ENCODE measurements at regions not wholly inside any gene's neighbourhood (a gene's known extent, or its start where the extent isn't known, plus 50 kb on each side); places are given as distances from the start of the nearest gene placed in this dataset.

DNA sequence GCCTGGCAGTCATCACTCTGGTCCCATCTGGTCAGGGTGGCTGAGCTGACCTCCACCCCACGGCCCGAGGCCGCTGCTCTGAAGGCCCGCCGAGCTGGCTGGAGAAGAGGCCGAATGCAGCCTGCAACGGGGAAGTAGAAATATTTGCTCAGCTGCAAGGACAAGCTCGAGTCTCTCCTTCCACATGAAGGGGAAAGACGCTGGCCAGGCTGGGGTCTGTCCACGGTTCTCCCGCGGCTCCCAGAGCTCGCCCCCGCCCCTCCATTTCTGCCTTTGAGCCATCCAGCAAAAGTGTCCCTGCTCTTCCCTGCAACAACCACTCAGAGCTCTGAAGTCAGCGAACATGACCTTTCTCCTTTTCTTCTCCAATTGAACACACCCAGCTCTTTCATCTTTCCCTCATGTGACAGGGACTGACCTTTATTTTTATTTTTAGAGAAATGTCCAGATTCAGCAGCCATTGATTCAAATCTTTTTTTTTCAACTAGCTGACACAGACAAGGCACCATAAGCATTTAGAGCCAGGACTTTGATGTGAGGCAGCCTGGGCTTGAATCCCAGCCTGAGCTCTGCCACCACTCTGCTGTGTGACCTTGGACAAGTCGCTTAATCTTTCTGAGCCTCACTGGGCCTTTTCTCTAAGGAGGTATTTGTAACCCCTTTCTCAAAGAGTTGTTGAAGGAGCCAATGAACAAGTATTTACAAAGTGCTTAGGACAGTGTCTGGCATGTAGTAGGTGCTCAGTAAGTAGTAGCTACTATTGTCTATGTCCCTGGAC, 149.3 kb upstream of the WNT4 start:
- H3K36me3 ChIP-seq (ENCODE audit: control insufficient read depth, insufficient read depth, low read length) = no peaks in the 10 kb centered on the region
- 44% methylated on average over 15 of the region's 16 CpGs for WGBS (ENCODE audit: insufficient coverage)
- no peak overlapping the region for H3K4me3 ChIP-seq (ENCODE audit: low read length)
- peaks cover 12% of the 10 kb centered on the region for H3K27me3 ChIP-seq (ENCODE audit: control insufficient read depth, insufficient read depth, low read length)
- H3K27ac ChIP-seq (ENCODE audit: low read length) = no peak overlapping the region
- peaks cover 7% of the 10 kb centered on the region for H3K9me3 ChIP-seq (replicated peaks; ENCODE audit: control insufficient read depth, low read depth, low read length)
- no peak for DNase-seq
- peaks cover 4% of the 10 kb centered on the region for H3K4me1 ChIP-seq (ENCODE audit: control insufficient read depth, insufficient read depth, low read length)

DNA sequence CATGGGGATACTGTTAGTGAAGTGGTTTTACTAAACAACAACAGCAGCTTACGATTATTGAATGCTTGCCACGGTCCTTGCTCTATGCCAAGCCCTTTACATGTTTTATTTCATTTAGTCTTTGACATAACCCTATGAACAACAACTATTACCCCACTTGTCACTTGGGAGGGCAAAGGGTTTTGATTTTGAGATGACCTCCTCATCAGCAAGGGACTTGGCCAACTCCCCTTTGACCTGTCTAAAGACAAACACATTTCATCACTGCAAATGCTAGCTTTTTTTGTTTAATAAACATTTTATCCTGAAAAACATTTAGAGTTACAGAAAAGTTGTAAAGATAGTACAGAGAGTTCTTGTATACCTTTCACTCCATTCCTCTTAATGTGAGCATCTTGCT, 152.5 kb upstream of the WNT4 start:
- H3K4me3 ChIP-seq (ENCODE audit: low read length) = no peak overlapping the region
- no peak overlapping the region for H3K27ac ChIP-seq (ENCODE audit: low read length)
- peaks cover 7% of the 10 kb centered on the region for H3K9me3 ChIP-seq (replicated peaks; ENCODE audit: control insufficient read depth, low read depth, low read length)
- peaks cover 8% of the 10 kb centered on the region for H3K27me3 ChIP-seq (ENCODE audit: control insufficient read depth, insufficient read depth, low read length)
- no peaks in the 10 kb centered on the region for H3K36me3 ChIP-seq (ENCODE audit: control insufficient read depth, insufficient read depth, low read length)
- WGBS (ENCODE audit: insufficient coverage) = no CpG with 5 or more reads among the region's 2 CpGs
- no peaks in the 10 kb centered on the region for H3K4me1 ChIP-seq (ENCODE audit: control insufficient read depth, insufficient read depth, low read length)
- no peak for DNase-seq

DNA sequence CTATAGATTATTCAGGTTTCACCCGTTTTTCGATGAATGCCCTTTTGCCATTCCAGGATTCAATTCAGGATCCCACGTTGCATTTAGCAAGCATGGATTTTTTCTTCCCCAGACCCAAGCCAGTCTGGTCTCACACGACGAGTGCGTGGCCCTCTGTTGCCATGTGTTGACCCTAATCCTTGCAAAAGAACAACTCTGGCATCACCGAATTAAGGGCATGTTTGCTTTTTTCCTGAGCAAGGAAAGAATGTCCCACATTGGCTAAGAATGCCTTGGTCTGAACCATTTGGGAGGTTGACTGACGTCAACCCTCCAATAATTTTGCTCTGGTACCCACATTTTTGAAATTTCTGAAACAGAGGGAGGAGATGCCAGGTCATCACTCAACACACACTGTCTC, 153.0 kb upstream of the WNT4 start:
- H3K27me3 ChIP-seq (ENCODE audit: control insufficient read depth, insufficient read depth, low read length) = peaks cover 8% of the 10 kb centered on the region
- DNase-seq = no peak

DNA sequence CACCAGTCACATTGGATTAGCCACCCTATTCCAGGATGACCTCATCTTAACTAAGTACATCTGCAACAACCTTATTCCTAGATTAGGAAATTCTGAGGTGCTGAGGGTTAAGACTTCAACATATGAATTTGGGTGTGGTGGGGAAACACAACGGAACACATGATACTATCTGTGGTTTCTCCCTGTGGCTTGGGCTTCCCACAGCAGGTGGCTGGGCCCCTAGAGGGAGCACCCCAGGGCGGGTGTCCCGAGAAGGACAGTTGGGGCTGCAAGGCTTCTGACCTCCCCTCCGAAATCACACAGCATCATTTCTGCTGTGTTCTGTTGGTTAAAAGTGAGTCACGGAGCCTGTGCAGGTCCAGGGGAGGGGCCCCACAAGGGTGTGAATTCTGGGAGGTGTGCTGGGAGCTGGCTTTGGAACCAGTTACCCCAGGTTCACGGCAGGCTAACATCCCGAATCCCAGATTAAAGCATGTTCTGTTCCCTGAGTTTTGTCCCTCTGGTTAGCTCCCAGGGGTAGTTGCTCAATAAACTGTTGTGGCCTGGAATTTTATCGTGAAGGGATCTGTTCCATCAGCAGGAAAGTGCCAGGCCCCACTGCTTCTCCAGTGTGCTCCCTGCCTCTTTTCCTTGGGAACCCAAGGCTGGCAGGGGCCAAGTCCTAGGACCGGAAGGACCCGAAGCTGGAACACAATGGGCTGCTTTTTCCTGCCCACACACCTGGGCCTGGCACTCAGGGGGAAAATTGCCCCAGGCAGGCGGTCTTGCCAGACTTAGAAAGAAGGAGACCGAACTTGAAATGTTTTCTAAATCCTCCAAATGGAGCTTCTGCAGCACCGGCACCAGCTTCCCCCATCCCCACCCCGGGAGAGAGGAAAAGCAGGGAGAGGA, 154.0 kb upstream of the WNT4 start:
- 32% methylated on average over 6 of the region's 14 CpGs for whole genome bisulfite sequencing (ENCODE audit: insufficient coverage)
- Histone ChIP-seq H3K4me3 (ENCODE audit: low read length) (no peak overlapping the region), H3K36me3 (ENCODE audit: control insufficient read depth, insufficient read depth, low read length) (no peaks in the 10 kb centered on the region), H3K27me3 (ENCODE audit: control insufficient read depth, insufficient read depth, low read length) (peaks cover 8% of the 10 kb centered on the region), H3K9me3 (replicated peaks; ENCODE audit: control insufficient read depth, low read depth, low read length) (peaks cover 9% of the 10 kb centered on the region), H3K4me1 (ENCODE audit: control insufficient read depth, insufficient read depth, low read length) (no peaks in the 10 kb centered on the region), H3K27ac (ENCODE audit: low read length) (no peak overlapping the region)
- DNase-seq = no peak

More for the DNA sequence above, 153.0 kb upstream of the WNT4 start:
- WGBS (ENCODE audit: insufficient coverage) = 79% methylated on average over 8 of the region's 8 CpGs
- H3K27ac ChIP-seq (ENCODE audit: low read length) = no peak overlapping the region
- no peaks in the 10 kb centered on the region for H3K4me1 ChIP-seq (ENCODE audit: control insufficient read depth, insufficient read depth, low read length)
- no peak overlapping the region for H3K4me3 ChIP-seq (ENCODE audit: low read length)
- H3K9me3 ChIP-seq (replicated peaks; ENCODE audit: control insufficient read depth, low read depth, low read length) = peaks cover 7% of the 10 kb centered on the region
- H3K36me3 ChIP-seq (ENCODE audit: control insufficient read depth, insufficient read depth, low read length) = no peaks in the 10 kb centered on the region

DNA sequence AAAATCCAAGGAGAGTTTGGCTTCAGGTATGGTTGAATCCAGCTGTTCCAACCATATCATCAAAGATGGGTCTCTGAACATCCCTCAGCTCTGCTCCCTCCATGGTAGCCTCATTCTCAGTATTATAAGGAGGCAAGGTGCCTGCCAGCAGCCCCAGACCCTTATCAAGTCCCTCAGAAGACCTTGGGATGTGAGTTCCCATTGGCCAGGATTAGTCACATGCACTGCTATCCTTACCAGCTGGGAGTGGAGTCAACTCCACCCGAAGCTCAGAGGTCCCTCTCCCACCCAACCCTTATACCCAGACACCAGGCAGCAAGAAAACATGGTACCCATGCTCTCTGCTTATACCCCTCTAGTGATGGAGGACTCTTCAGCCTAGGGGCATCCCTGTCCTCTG, 153.7 kb upstream of the ZBTB40 start:
- no peaks in the 10 kb centered on the region for H3K4me1 ChIP-seq (ENCODE audit: control insufficient read depth, insufficient read depth, low read length)
- no CpG with 5 or more reads among the region's 1 CpG for WGBS (ENCODE audit: insufficient coverage)
- no peaks in the 10 kb centered on the region for H3K36me3 ChIP-seq (ENCODE audit: control insufficient read depth, insufficient read depth, low read length)
- no peak for DNase-seq
- H3K27ac ChIP-seq (ENCODE audit: low read length) = no peak overlapping the region
- H3K27me3 ChIP-seq (ENCODE audit: control insufficient read depth, insufficient read depth, low read length) = peaks cover 8% of the 10 kb centered on the region
- peaks cover 9% of the 10 kb centered on the region for H3K9me3 ChIP-seq (replicated peaks; ENCODE audit: control insufficient read depth, low read depth, low read length)
- H3K4me3 ChIP-seq (ENCODE audit: low read length) = no peak overlapping the region

DNA sequence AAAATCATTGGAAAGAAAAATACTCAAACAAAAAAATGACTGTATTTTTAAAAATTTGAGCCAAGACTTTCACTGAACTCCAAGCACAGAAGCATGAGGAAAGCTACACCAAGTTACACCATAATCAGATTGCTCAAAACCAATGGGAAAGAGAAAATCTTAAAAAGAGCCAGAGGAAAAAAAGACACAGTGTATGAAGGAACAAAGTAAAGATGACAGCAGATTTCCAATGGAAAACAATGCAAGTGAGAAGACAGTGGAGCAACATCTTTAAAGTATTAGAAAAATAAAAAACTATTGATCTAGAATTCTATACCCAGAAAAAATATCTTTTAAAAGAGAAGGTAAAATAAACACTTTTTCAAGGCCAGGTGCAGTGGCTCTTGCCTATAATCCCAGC, 147.8 kb upstream of the ZBTB40 start:
- Histone ChIP-seq H3K9me3 (replicated peaks; ENCODE audit: control insufficient read depth, low read depth, low read length) (peaks cover 5% of the 10 kb centered on the region), H3K4me3 (ENCODE audit: low read length) (no peak overlapping the region), H3K27me3 (ENCODE audit: control insufficient read depth, insufficient read depth, low read length) (no peaks in the 10 kb centered on the region), H3K36me3 (ENCODE audit: control insufficient read depth, insufficient read depth, low read length) (no peaks in the 10 kb centered on the region), H3K27ac (ENCODE audit: low read length) (no peak overlapping the region), H3K4me1 (ENCODE audit: control insufficient read depth, insufficient read depth, low read length) (no peaks in the 10 kb centered on the region)
- no peak for DNase-seq

DNA sequence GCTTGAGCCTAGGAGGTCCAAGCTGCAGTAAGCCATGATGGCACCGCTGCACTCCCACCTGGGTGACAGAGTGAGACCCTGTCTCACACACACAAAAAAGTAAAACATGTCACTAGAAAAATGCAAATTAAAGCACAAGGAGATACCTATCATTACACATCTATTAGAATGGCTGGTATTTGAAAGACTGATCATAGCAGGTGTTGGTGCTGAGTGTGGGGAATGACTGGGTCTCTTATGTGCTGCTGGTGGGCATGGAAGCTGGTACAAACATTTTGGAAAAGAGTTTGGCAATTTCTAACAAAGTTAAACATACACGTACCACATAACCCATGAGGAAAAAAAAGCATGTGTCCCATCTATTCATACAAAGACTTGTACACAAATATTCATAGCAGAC, 142.1 kb upstream of the ZBTB40 start:
- Histone ChIP-seq H3K27ac (ENCODE audit: low read length) (no peak overlapping the region), H3K4me3 (ENCODE audit: low read length) (no peak overlapping the region), H3K9me3 (replicated peaks; ENCODE audit: control insufficient read depth, low read depth, low read length) (no peaks in the 10 kb centered on the region), H3K36me3 (ENCODE audit: control insufficient read depth, insufficient read depth, low read length) (no peaks in the 10 kb centered on the region), H3K4me1 (ENCODE audit: control insufficient read depth, insufficient read depth, low read length) (no peaks in the 10 kb centered on the region), H3K27me3 (ENCODE audit: control insufficient read depth, insufficient read depth, low read length) (peaks cover 4% of the 10 kb centered on the region)
- no peak for DNase-seq
- no CpG with 5 or more reads among the region's 2 CpGs for WGBS (ENCODE audit: insufficient coverage)

DNA sequence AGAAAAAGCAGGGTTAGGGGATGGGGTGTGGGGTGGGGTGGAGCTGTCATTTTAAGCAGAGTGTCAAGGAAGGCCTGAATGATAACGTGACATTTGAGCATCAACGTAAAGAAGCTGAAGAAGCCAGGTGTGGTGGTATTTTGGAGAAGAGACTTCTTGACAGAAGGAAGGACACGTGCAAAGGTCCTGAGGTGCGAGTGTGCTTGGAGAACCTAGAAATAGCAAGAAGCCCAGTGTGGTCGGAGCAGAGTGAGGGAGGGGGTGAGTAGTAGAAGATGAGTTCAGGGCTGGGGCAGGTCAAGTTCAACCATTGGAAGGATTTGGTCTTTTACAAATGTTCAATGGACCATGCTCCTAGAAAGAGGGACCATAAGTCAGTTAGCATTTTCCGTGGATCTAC, 140.2 kb upstream of the ZBTB40 start:
- Histone ChIP-seq H3K27me3 (ENCODE audit: control insufficient read depth, insufficient read depth, low read length) (peaks cover 4% of the 10 kb centered on the region), H3K36me3 (ENCODE audit: control insufficient read depth, insufficient read depth, low read length) (no peaks in the 10 kb centered on the region), H3K4me3 (ENCODE audit: low read length) (no peak overlapping the region), H3K9me3 (replicated peaks; ENCODE audit: control insufficient read depth, low read depth, low read length) (no peaks in the 10 kb centered on the region), H3K4me1 (ENCODE audit: control insufficient read depth, insufficient read depth, low read length) (no peaks in the 10 kb centered on the region), H3K27ac (ENCODE audit: low read length) (no peak overlapping the region)
- 87% methylated on average over 6 of the region's 6 CpGs for WGBS (ENCODE audit: insufficient coverage)
- no peak for DNase-seq

DNA sequence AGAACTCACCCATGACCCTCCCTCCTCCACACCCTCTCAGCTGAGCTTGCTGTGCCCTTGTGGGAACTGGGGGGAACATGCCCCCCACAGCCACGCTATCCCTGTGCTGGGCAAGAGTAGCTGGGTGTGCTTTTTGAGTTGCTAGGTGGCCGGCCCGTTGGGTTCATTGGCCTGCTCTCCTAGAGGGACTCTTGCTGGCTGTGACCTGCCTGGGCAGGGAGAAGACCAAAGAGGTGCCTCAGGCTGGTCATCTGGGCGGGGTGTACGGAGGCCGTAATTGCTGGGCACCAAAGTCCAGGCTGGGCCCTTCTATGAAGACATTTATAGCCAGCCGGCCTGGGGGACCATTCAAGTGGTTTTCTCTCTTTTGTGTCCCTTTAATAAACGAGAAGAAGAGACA, 138.3 kb upstream of the ZBTB40 start:
- DNase-seq = no peak
- Histone ChIP-seq H3K27me3 (ENCODE audit: control insufficient read depth, insufficient read depth, low read length) (peaks cover 9% of the 10 kb centered on the region), H3K36me3 (ENCODE audit: control insufficient read depth, insufficient read depth, low read length) (no peaks in the 10 kb centered on the region), H3K4me3 (ENCODE audit: low read length) (no peak overlapping the region), H3K9me3 (replicated peaks; ENCODE audit: control insufficient read depth, low read depth, low read length) (no peaks in the 10 kb centered on the region), H3K4me1 (ENCODE audit: control insufficient read depth, insufficient read depth, low read length) (no peaks in the 10 kb centered on the region), H3K27ac (ENCODE audit: low read length) (no peak overlapping the region)
- WGBS (ENCODE audit: insufficient coverage) = 82% methylated on average over 6 of the region's 8 CpGs

DNA sequence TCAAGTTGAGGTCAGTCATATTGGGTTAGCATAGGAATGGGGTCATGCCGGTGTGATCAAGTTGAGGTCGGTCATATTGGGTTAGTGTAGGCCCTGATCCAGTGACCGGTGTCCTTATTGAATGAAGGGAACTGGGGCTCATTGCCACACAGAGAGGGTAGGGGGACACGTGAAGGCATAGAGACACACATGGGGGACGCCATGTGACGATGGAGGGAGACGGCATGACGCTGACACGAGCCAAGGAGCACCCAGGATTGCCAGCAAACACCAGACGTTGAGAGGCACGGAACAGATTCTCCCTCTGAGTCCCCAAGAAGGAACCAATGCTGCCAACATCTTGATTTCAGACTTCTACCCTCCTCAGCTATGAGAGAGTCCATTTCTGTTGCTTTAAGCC, 136.9 kb upstream of the ZBTB40 start:
- no peak overlapping the region for H3K27ac ChIP-seq (ENCODE audit: low read length)
- WGBS (ENCODE audit: insufficient coverage) = 94% methylated on average over 10 of the region's 11 CpGs
- peaks cover 21% of the 10 kb centered on the region for H3K27me3 ChIP-seq (ENCODE audit: control insufficient read depth, insufficient read depth, low read length)
- no peak for DNase-seq
- no peaks in the 10 kb centered on the region for H3K36me3 ChIP-seq (ENCODE audit: control insufficient read depth, insufficient read depth, low read length)
- H3K4me1 ChIP-seq (ENCODE audit: control insufficient read depth, insufficient read depth, low read length) = no peaks in the 10 kb centered on the region
- H3K9me3 ChIP-seq (replicated peaks; ENCODE audit: control insufficient read depth, low read depth, low read length) = no peaks in the 10 kb centered on the region
- H3K4me3 ChIP-seq (ENCODE audit: low read length) = no peak overlapping the region

Measured in muscle of leg (tissue), 3 donors.